SK-N-SH treated with all-trans-retinoic acid at 6 μM for 48 hours (cell line): ENCODE measurements at regions not wholly inside any gene's neighbourhood (a gene's known extent, or its start where the extent isn't known, plus 50 kb on each side); places are given as distances from the start of the nearest gene placed in this dataset.

Experiments
- ATAC-seq: fragments of 200-7000 bp; cut with Tn5 transposase; 3 replicates; pipeline ENCODE4 v1.9.1; 2020; ENCODE audit warnings: mild to moderate bottlenecking, moderate library complexity
- ARNTL ChIP-seq: fragments of 450-650 bp; formaldehyde crosslinking; IDR thresholded peaks from 2 replicates; pipeline ENCODE4 v1.5.0; 2020; ENCODE audit warnings: low read depth, mild to moderate bottlenecking, moderate library complexity, borderline replicate concordance
- BACH2 ChIP-seq: fragments of 250-450 bp; sonication (Bioruptor Pico); IDR thresholded peaks from 2 replicates; pipeline ENCODE4 v1.9.0; 2021; ENCODE audit warnings: mild to moderate bottlenecking, borderline replicate concordance
- CREB5 ChIP-seq: fragments of 250-450 bp; sonication (Bioruptor Pico); IDR thresholded peaks from 2 replicates; pipeline ENCODE4 v1.5.1; 2020; ENCODE audit warnings: low read depth, mild to moderate bottlenecking, moderate library complexity
- CSDC2 ChIP-seq: fragments of 250-450 bp; sonication (Bioruptor Pico); IDR thresholded peaks from 2 replicates; pipeline ENCODE4 v1.5.0; 2020; ENCODE audit warnings: mild to moderate bottlenecking, moderate library complexity
- CSRNP3 ChIP-seq: fragments of 250-450 bp; sonication (Bioruptor Pico); IDR thresholded peaks from 2 replicates; pipeline ENCODE4 v1.5.1; 2021; ENCODE audit warnings: mild to moderate bottlenecking, moderate library complexity
- ESRRG ChIP-seq: fragments of 250-450 bp; sonication (Bioruptor Pico); IDR thresholded peaks from 2 replicates; pipeline ENCODE4 v1.6.1; 2021; ENCODE audit warnings: mild to moderate bottlenecking
- GLIS3 ChIP-seq: fragments of 250-450 bp; sonication (Bioruptor Pico); IDR thresholded peaks from 2 replicates; pipeline ENCODE4 v1.5.0; 2020; ENCODE audit warnings: mild to moderate bottlenecking, moderate library complexity
- ISL1 ChIP-seq: fragments of 250-450 bp; sonication (Bioruptor Pico); IDR thresholded peaks from 2 replicates; pipeline ENCODE4 v2.1.2; 2022; ENCODE audit warnings: mild to moderate bottlenecking, moderate library complexity
- RARB ChIP-seq: fragments of 250-450 bp; sonication (Bioruptor Pico); IDR thresholded peaks from 2 replicates; pipeline ENCODE4 v1.8.0; 2021; ENCODE audit warnings: mild to moderate bottlenecking, moderate library complexity
- SNAI2 ChIP-seq: fragments of 250-450 bp; sonication (Bioruptor Pico); IDR thresholded peaks from 2 replicates; pipeline ENCODE4 v1.5.0; 2020; ENCODE audit warnings: mild to moderate bottlenecking, moderate library complexity
- ZFP3 ChIP-seq: fragments of 250-450 bp; sonication (Bioruptor Pico); IDR thresholded peaks from 2 replicates; pipeline ENCODE4 v1.5.0; 2020; ENCODE audit warnings: mild to moderate bottlenecking, moderate library complexity
- ZFP30 ChIP-seq: fragments of 450-650 bp; formaldehyde crosslinking; IDR thresholded peaks from 2 replicates; pipeline ENCODE4 v1.5.0; 2022; ENCODE audit warnings: mild to moderate bottlenecking, moderate library complexity
- ZNF565 ChIP-seq: fragments of 450-650 bp; formaldehyde crosslinking; conservative IDR thresholded peaks from 2 replicates; pipeline ENCODE4 v1.5.0; 2020; ENCODE audit warnings: low read depth, mild to moderate bottlenecking, moderate library complexity
- ZNF70 ChIP-seq: fragments of 450-650 bp; formaldehyde crosslinking; IDR thresholded peaks from 2 replicates; pipeline ENCODE4 v1.5.0; 2020; ENCODE audit warnings: mild to moderate bottlenecking, moderate library complexity
- ZNF8 ChIP-seq: fragments of 450-650 bp; formaldehyde crosslinking; IDR thresholded peaks from 2 replicates; pipeline ENCODE4 v1.5.0; 2020; ENCODE audit warnings: mild to moderate bottlenecking, moderate library complexity
- TF ChIP-seq, protein P1 (sequence below): fragments of 250-450 bp; sonication (Bioruptor Pico); IDR thresholded peaks from 2 replicates; pipeline ENCODE4 v1.8.0; 2020; ENCODE audit warnings: mild to moderate bottlenecking, moderate library complexity, borderline replicate concordance
- TF ChIP-seq, protein P2 (sequence below): fragments of 250-450 bp; sonication (Bioruptor Pico); IDR thresholded peaks from 2 replicates; pipeline ENCODE4 v1.5.0; 2020; ENCODE audit warnings: mild to moderate bottlenecking, moderate library complexity
- TF ChIP-seq, protein P3 (sequence below): fragments of 250-450 bp; sonication (Bioruptor Pico); IDR thresholded peaks from 2 replicates; pipeline ENCODE4 v1.8.0; 2021; ENCODE audit warnings: low read depth, mild to moderate bottlenecking, moderate library complexity, borderline replicate concordance

DNA sequence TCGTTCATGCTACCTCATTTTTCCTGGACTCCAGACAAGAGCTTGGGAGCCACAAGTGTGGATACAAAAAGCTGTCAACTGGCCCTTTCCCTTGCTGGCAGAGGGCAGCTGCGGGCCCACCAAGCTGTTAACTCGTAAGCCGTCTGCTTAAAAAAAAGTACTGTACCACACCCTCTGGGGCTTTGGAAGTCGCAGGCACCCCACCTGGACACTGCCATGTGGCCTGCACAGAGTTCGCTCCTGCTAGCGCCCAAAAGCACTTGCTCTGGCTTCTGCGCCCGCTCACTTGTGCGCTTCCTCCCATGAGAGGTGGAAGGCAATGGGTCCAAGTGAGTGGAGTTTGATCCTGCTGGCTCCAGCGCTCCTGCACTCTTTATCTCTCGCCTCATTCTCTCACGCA is 476.4 kb upstream of the FSTL5 start:
- TF ChIP-seq ZNF565 (CRISPR knock-in tag) (no peak), ESRRG (CRISPR knock-in tag) (no peak), ZNF70 (no peak), CSDC2 (CRISPR knock-in tag) (no peak), ZNF8 (CRISPR knock-in tag) (no peak), GLIS3 (CRISPR knock-in tag) (no peak), ZFP3 (CRISPR knock-in tag) (no peak), BACH2 (CRISPR knock-in tag) (no peak), CREB5 (CRISPR knock-in tag) (no peak)
- no peak for ATAC-seq

- no peak for ATAC-seq
These were observed 470.6 kb upstream of the FSTL5 start for GRCh38 chr4:162634390-162634789.

DNA sequence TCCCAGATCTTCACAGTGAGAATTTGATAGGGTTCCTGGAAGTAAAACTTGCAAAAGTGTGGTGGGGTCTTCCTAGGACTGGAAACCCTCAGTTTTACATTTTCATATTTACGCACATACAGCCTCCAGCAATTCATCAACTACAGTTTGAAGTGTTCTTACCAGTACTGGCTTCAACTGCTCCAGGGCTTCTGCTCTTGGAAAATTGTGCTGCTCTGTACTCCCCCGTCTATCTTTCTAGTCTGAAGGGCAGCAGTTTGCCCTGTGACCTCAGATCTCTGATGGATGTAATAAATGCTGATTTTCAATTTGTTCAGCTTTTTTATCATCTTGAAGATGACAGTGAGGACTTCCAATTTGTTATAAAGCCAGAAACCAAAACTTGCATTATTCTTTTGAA is 458.9 kb upstream of the FSTL5 start:
- TF ChIP-seq SNAI2 (CRISPR knock-in tag), result no peak
- no peak for TF ChIP-seq ISL1 (CRISPR knock-in tag)
- TF ChIP-seq, protein P1, sequence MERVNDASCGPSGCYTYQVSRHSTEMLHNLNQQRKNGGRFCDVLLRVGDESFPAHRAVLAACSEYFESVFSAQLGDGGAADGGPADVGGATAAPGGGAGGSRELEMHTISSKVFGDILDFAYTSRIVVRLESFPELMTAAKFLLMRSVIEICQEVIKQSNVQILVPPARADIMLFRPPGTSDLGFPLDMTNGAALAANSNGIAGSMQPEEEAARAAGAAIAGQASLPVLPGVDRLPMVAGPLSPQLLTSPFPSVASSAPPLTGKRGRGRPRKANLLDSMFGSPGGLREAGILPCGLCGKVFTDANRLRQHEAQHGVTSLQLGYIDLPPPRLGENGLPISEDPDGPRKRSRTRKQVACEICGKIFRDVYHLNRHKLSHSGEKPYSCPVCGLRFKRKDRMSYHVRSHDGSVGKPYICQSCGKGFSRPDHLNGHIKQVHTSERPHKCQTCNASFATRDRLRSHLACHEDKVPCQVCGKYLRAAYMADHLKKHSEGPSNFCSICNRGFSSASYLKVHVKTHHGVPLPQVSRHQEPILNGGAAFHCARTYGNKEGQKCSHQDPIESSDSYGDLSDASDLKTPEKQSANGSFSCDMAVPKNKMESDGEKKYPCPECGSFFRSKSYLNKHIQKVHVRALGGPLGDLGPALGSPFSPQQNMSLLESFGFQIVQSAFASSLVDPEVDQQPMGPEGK (CRISPR knock-in tag), result no peak
- TF ChIP-seq, protein P2, sequence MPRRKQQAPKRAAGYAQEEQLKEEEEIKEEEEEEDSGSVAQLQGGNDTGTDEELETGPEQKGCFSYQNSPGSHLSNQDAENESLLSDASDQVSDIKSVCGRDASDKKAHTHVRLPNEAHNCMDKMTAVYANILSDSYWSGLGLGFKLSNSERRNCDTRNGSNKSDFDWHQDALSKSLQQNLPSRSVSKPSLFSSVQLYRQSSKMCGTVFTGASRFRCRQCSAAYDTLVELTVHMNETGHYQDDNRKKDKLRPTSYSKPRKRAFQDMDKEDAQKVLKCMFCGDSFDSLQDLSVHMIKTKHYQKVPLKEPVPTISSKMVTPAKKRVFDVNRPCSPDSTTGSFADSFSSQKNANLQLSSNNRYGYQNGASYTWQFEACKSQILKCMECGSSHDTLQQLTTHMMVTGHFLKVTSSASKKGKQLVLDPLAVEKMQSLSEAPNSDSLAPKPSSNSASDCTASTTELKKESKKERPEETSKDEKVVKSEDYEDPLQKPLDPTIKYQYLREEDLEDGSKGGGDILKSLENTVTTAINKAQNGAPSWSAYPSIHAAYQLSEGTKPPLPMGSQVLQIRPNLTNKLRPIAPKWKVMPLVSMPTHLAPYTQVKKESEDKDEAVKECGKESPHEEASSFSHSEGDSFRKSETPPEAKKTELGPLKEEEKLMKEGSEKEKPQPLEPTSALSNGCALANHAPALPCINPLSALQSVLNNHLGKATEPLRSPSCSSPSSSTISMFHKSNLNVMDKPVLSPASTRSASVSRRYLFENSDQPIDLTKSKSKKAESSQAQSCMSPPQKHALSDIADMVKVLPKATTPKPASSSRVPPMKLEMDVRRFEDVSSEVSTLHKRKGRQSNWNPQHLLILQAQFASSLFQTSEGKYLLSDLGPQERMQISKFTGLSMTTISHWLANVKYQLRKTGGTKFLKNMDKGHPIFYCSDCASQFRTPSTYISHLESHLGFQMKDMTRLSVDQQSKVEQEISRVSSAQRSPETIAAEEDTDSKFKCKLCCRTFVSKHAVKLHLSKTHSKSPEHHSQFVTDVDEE (CRISPR knock-in tag), result no peak
- no peak for TF ChIP-seq ARNTL (CRISPR knock-in tag)
- no peak for TF ChIP-seq CSRNP3 (CRISPR knock-in tag)
- TF ChIP-seq, protein P3, sequence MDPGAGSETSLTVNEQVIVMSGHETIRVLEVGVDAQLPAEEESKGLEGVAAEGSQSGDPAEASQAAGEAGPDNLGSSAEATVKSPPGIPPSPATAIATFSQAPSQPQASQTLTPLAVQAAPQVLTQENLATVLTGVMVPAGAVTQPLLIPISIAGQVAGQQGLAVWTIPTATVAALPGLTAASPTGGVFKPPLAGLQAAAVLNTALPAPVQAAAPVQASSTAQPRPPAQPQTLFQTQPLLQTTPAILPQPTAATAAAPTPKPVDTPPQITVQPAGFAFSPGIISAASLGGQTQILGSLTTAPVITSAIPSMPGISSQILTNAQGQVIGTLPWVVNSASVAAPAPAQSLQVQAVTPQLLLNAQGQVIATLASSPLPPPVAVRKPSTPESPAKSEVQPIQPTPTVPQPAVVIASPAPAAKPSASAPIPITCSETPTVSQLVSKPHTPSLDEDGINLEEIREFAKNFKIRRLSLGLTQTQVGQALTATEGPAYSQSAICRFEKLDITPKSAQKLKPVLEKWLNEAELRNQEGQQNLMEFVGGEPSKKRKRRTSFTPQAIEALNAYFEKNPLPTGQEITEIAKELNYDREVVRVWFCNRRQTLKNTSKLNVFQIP (CRISPR knock-in tag), result no peak
- no peak for ATAC-seq

More at GRCh38 chr4:162634390-162634789, 470.6 kb upstream of the FSTL5 start:
- TF ChIP-seq SNAI2 (CRISPR knock-in tag), result no peak
- no peak for TF ChIP-seq CSDC2 (CRISPR knock-in tag)
- TF ChIP-seq CSRNP3 (CRISPR knock-in tag), result no peak
- TF ChIP-seq ESRRG (CRISPR knock-in tag), result no peak
- TF ChIP-seq ZFP30 (CRISPR knock-in tag), result no peak
- TF ChIP-seq RARB, result no peak
- TF ChIP-seq ZNF70, result no peak

DNA sequence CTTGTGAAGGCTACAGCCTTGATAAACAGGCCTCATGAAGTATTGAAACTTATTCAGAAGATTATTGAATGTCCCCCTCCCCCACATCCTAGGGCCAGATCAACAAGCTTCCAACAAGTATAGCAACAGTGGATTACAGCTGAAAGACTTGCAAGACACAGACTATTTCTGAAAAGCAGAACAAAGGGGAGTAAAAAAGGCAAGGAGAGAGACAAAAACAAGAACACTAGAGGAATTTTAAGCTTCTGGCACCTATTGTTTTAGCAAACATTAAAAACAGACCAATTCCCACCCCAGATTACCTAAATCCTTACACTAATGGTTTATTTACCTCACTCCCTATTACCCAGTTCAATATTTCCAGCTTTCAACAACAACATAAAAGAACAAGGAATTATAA is 446.3 kb upstream of the FSTL5 start:
- no peak for TF ChIP-seq SNAI2 (CRISPR knock-in tag)
- no peak for TF ChIP-seq BACH2 (CRISPR knock-in tag)
- ATAC-seq, result no peak
